HCT116 (cell line): ENCODE measurements at regions not wholly inside any gene's neighbourhood (a gene's known extent, or its start where the extent isn't known, plus 50 kb on each side); places are given as distances from the start of the nearest gene placed in this dataset.

Experiments
- ATAC-seq: fragments of 200-7000 bp; cut with Tn5 transposase; 2 replicates; pipeline ENCODE4 v1.9.1; 2020; ENCODE audit warnings: mild to moderate bottlenecking, moderate library complexity
- BruUV-seq: library from RNA; stranded (reverse); fragments of 400-500 nt; replicated peaks from 2 replicates; lab custom pipeline; 2021; lab: Mats Ljungman, UMichigan
- CTCF ChIA-PET: fragments of 300-600 bp; sonication (Branson Sonifier 250); formaldehyde crosslinking; loops from one replicate; lab custom pipeline; 2021; ENCODE audit warnings: antibody characterized with exemption; lab: Charles Lee
- POLR2A ChIA-PET: fragments of 300-600, 350-600 bp; sonication (Branson Sonifier 250); formaldehyde crosslinking; loops from one replicate; lab custom pipeline; 2021; ENCODE audit warnings: antibody characterized with exemption; lab: Charles Lee
- RAD21 ChIA-PET, 2 experiments: fragments of 300-600 bp; sonication (Branson Sonifier 250); formaldehyde crosslinking; loops; one replicate each; lab custom pipeline; 2023; ENCODE audit warnings: low total read pairs in 2 of 2; ENCODE audit not compliant: uncharacterized antibody in 2 of 2, unreplicated experiment in 2 of 2, low non-redundant PET in 1 of 2; lab: Charles Lee
- DNase-seq: peaks from one replicate; pipeline ENCODE4 v3.0.0-alpha.2; 2010; ENCODE audit warnings: low read depth, low spot score
- H2AFZ ChIP-seq: fragments of 200-600 bp; shearing (Covaris generic), sonication (generic); 2 replicates; pipeline ENCODE4 v1.6.1; 2017; ENCODE audit warnings: low read depth, mixed run types, mixed read lengths, antibody characterized with exemption, low read length; ENCODE audit not compliant: poor library complexity, severe bottlenecking
- H3K27ac ChIP-seq: 2 replicates; pipeline ENCODE4 v1.5.1; 2012; ENCODE audit warnings: low read depth, low read length
- H3K27me3 ChIP-seq: fragments of 200-600 bp; sonication (generic); 2 replicates; pipeline ENCODE4 v1.6.1; 2016; ENCODE audit warnings: mixed run types, low read length, mixed read lengths; ENCODE audit not compliant: insufficient read depth
- H3K36me3 ChIP-seq, 2 experiments: fragments of 200-500 bp in 1 of 2; fragments of 200-600 bp in 1 of 2; sonication (Bioruptor generic) in 1 of 2; sonication (generic) in 1 of 2; 2 replicates each; pipeline versions ENCODE4 v1.5.1 to v1.6.1; 2014 to 2016; ENCODE audit warnings: low read length in 2 of 2, inconsistent platforms in 1 of 2, mixed read lengths in 1 of 2, mixed run types in 1 of 2; ENCODE audit not compliant: insufficient read depth in 2 of 2, control insufficient read depth in 1 of 2
- H3K4me1 ChIP-seq, 2 experiments: fragments of 200-600 bp in 1 of 2; sonication (generic) in 1 of 2; 2 replicates each; pipeline versions ENCODE4 v1.5.1 to v1.6.1; 2012 to 2017; ENCODE audit warnings: low read length in 2 of 2, inconsistent platforms in 1 of 2, mild to moderate bottlenecking in 1 of 2, mixed read lengths in 1 of 2, mixed run types in 1 of 2, moderate library complexity in 1 of 2; ENCODE audit not compliant: insufficient read depth in 2 of 2, control insufficient read depth in 1 of 2
- H3K4me2 ChIP-seq: fragments of 200-600 bp; sonication (generic); 2 replicates; pipeline ENCODE4 v1.6.1; 2017; ENCODE audit warnings: mixed run types, low read length, mixed read lengths
- H3K4me3 ChIP-seq, 2 experiments: fragments of 200-600 bp in 1 of 2; sonication (generic) in 1 of 2; replicated peaks in 1 of 2; 2 replicates each; pipeline ENCODE4 v1.5.1; 2011 to 2016; ENCODE audit warnings: low read length in 2 of 2, control low read depth in 1 of 2, low read depth in 1 of 2, mild to moderate bottlenecking in 1 of 2, mixed read lengths in 1 of 2, mixed run types in 1 of 2
- H3K79me2 ChIP-seq: fragments of 200-600 bp; sonication (generic); 2 replicates; pipeline ENCODE4 v1.6.1; 2017; ENCODE audit warnings: mild to moderate bottlenecking, mixed run types, low read length, moderate library complexity, mixed read lengths; ENCODE audit not compliant: insufficient read depth
- H3K9ac ChIP-seq: fragments of 200-600 bp; sonication (generic); 2 replicates; pipeline ENCODE4 v1.6.1; 2016; ENCODE audit warnings: low read length, mixed read lengths
- H3K9me2 ChIP-seq: fragments of 200-600 bp; sonication (generic), shearing (Covaris generic); 2 replicates; pipeline ENCODE4 v1.6.1; 2017; ENCODE audit warnings: mixed run types, mild to moderate bottlenecking, moderate library complexity; ENCODE audit not compliant: insufficient read depth
- H3K9me3 ChIP-seq, 2 experiments: fragments of 200-500 bp in 1 of 2; fragments of 200-600 bp in 1 of 2; sonication (Bioruptor generic) in 1 of 2; sonication (generic) in 1 of 2; 2 replicates each; pipeline ENCODE4 v1.6.1; 2014 to 2017; ENCODE audit warnings: low read length in 2 of 2, mixed read lengths in 2 of 2, inconsistent platforms in 1 of 2, low read depth in 1 of 2, mild to moderate bottlenecking in 1 of 2, mixed run types in 1 of 2, moderate library complexity in 1 of 2; ENCODE audit not compliant: control insufficient read depth in 1 of 2, insufficient read depth in 1 of 2
- H4K20me1 ChIP-seq: fragments of 200-600 bp; sonication (generic), shearing (Covaris generic); 2 replicates; pipeline ENCODE4 v1.6.1; 2017; ENCODE audit warnings: mixed run types, mild to moderate bottlenecking, moderate library complexity; ENCODE audit not compliant: insufficient read depth
- CBX3 ChIP-seq: IDR thresholded peaks from 2 replicates; pipeline ENCODE4 v1.6.1; 2012; ENCODE audit warnings: low read depth
- CTCF ChIP-seq, 3 experiments: fragments of 200-600 bp in 1 of 3; sonication (generic) in 1 of 3; IDR thresholded peaks in 2 of 3; conservative IDR thresholded peaks in 1 of 3; 2 replicates each; pipeline ENCODE4 v1.5.1; 2012 to 2017; ENCODE audit warnings: low read depth in 2 of 3, low read length in 2 of 3, antibody characterized with exemption in 1 of 3, borderline replicate concordance in 1 of 3, control low read depth in 1 of 3, mild to moderate bottlenecking in 1 of 3, mixed read lengths in 1 of 3, mixed run types in 1 of 3, moderate library complexity in 1 of 3; ENCODE audit not compliant: insufficient read depth in 1 of 3
- EGR1 ChIP-seq: IDR thresholded peaks from 2 replicates; pipeline ENCODE4 v1.6.1; 2012; ENCODE audit warnings: low read depth
- EZH2 ChIP-seq: fragments of 200-600 bp; sonication (generic); IDR thresholded peaks from 2 replicates; pipeline ENCODE4 v1.6.1; 2017; ENCODE audit warnings: antibody characterized with exemption, mixed run types
- FOSL1 ChIP-seq: IDR thresholded peaks from 2 replicates; pipeline ENCODE4 v1.6.1; 2012; ENCODE audit warnings: low read depth
- JUND ChIP-seq: IDR thresholded peaks from 2 replicates; pipeline ENCODE4 v1.6.1; 2012
- RAD21 ChIP-seq: IDR thresholded peaks from 2 replicates; pipeline ENCODE4 v1.6.1; 2012; ENCODE audit warnings: low read depth, mild to moderate bottlenecking
- SIN3A ChIP-seq: IDR thresholded peaks from 2 replicates; pipeline ENCODE4 v1.6.1; 2012; ENCODE audit warnings: low read depth
- TCF7L2 ChIP-seq: IDR thresholded peaks from 2 replicates; pipeline ENCODE4 v1.7.0; 2011; ENCODE audit warnings: borderline replicate concordance, inconsistent platforms; ENCODE audit not compliant: insufficient read depth, insufficient read length; ENCODE audit errors: extremely low read depth
- YY1 ChIP-seq: IDR thresholded peaks from 2 replicates; pipeline ENCODE4 v1.6.1; 2011; ENCODE audit warnings: low read length, low read depth, moderate library complexity, mild to moderate bottlenecking; ENCODE audit not compliant: insufficient replicate concordance; ENCODE audit errors: extremely low read depth
- ZBTB33 ChIP-seq: IDR thresholded peaks from 2 replicates; pipeline ENCODE4 v1.6.1; 2011; ENCODE audit warnings: mild to moderate bottlenecking, low read length, moderate library complexity; ENCODE audit not compliant: insufficient replicate concordance; ENCODE audit errors: extremely low read depth
- ZFX ChIP-seq: fragments of 450-650 bp; IDR thresholded peaks from 2 replicates; pipeline ENCODE4 v1.6.1; 2017
- intact Hi-C: fragments of 100-400 bp; cut with micrococcal nuclease; formaldehyde crosslinking; loops from 2 replicates; pipeline ENCODE4 v1.10.0; 2022

- H3K9ac ChIP-seq, result no peak overlapping the region
- DNase-seq, result no peak
- no peak overlapping the region for H2AFZ ChIP-seq
- ChIA-PET RAD21 (no interaction called here), CTCF (no interaction called here), POLR2A (no interaction called here)
- no peaks in the 10 kb centered on the region for H4K20me1 ChIP-seq
- no peaks in the 10 kb centered on the region for H3K9me2 ChIP-seq
- peaks cover 0 to 4% of the 10 kb centered on the region in 2 experiments; a peak in 2 of 4 replicates for H3K9me3 ChIP-seq
- H3K27me3 ChIP-seq, result no peaks in the 10 kb centered on the region
- H3K27ac ChIP-seq, result no peak overlapping the region
- H3K4me1 ChIP-seq, result peaks cover 4 to 12% of the 10 kb centered on the region in 2 experiments; a peak in 2 of 4 replicates
- H3K79me2 ChIP-seq, result no peaks in the 10 kb centered on the region
- no peak overlapping the region for H3K4me3 ChIP-seq
- intact Hi-C loops, result no loop called here
- H3K4me2 ChIP-seq, result no peak overlapping the region
- no peak for ATAC-seq
- no peak for TF ChIP-seq ZBTB33
- TF ChIP-seq EZH2, result no peak
- TF ChIP-seq ZFX, result no peak
- TF ChIP-seq CTCF (IDR thresholded peaks at IDR 0.05 in 2 of 3, conservative IDR thresholded peaks at IDR 0.05 in 1 of 3; ENCODE audit: borderline replicate concordance in 1 of 3, insufficient read depth in 1 of 3, low read depth in 2 of 3, low read length in 2 of 3), result no peak
- no peak for TF ChIP-seq RAD21
- no peak for TF ChIP-seq FOSL1
- TF ChIP-seq JUND, result no peak
- no peak for TF ChIP-seq TCF7L2
- no peak for TF ChIP-seq CBX3
- no peak for TF ChIP-seq SIN3A
- TF ChIP-seq YY1, result no peak
- no peak for TF ChIP-seq EGR1
- no peaks in the 10 kb centered on the region for H3K36me3 ChIP-seq
- no TSS peak for BruUV-seq
These were observed 54.5 kb upstream of the TGIF1 start for GRCh38 chr18:3395466-3395865.
